Natural killer cell (primary cell): ENCODE measurements at regions not wholly inside any gene's neighbourhood (a gene's known extent, or its start where the extent isn't known, plus 50 kb on each side); places are given as distances from the start of the nearest gene placed in this dataset.

Source experiments
- ATAC-seq, 3 donors: fragments of 150-1000 bp in 2 of 3; fragments of 200-7000 bp in 1 of 3; cut with Tn5 transposase; 1 replicate in 1 of 3; 2 replicates in 2 of 3; pipeline ENCODE4 v1.10.0; 2021; ENCODE audit warnings: mild to moderate bottlenecking in 2 of 3, moderate library complexity in 2 of 3
- DNase-seq, 2 donors: peaks; one replicate each; pipeline versions ENCODE4 v3.0.0 to v3.0.0-alpha.2; 2013 to 2021; ENCODE audit warnings: mixed read lengths in 1 of 2
- H3K27ac ChIP-seq: one replicate; pipeline ENCODE4 v1.5.1; 2013; ENCODE audit warnings: mild to moderate bottlenecking, low read length
- H3K27me3 ChIP-seq: one replicate; pipeline ENCODE4 v1.6.1; 2013; ENCODE audit warnings: low read length; ENCODE audit not compliant: control insufficient read depth, insufficient read depth
- H3K36me3 ChIP-seq: one replicate; pipeline ENCODE4 v1.6.1; 2013; ENCODE audit warnings: low read length; ENCODE audit not compliant: control insufficient read depth, insufficient read depth
- H3K4me1 ChIP-seq: one replicate; pipeline ENCODE4 v1.6.1; 2013; ENCODE audit warnings: low read length; ENCODE audit not compliant: control insufficient read depth, insufficient read depth
- H3K4me3 ChIP-seq: one replicate; pipeline ENCODE4 v1.5.1; 2013; ENCODE audit warnings: low read length
- H3K9me3 ChIP-seq: one replicate; pipeline ENCODE4 v1.6.1; 2013; ENCODE audit warnings: low read length; ENCODE audit not compliant: control insufficient read depth, insufficient read depth
- H3K27ac Mint-ChIP-seq, 2 donors: one replicate each; pipeline ENCODE4 v1.8.0; 2022; ENCODE audit warnings: mild to moderate bottlenecking in 2 of 2, mixed read lengths in 2 of 2, moderate library complexity in 1 of 2
- H3K27me3 Mint-ChIP-seq, 2 donors: one replicate each; pipeline ENCODE4 v1.8.0; 2022; ENCODE audit warnings: low read depth in 2 of 2, mixed read lengths in 2 of 2
- H3K36me3 Mint-ChIP-seq: one replicate; pipeline ENCODE4 v1.8.0; 2022; ENCODE audit warnings: mixed read lengths
- H3K4me1 Mint-ChIP-seq, 2 donors: one replicate each; pipeline ENCODE4 v1.8.0; 2022; ENCODE audit warnings: mixed read lengths in 2 of 2
- H3K4me3 Mint-ChIP-seq: one replicate; pipeline ENCODE4 v1.8.0; 2022; ENCODE audit warnings: mild to moderate bottlenecking, moderate library complexity, mixed read lengths
- H3K9me3 Mint-ChIP-seq, 2 donors: one replicate each; pipeline ENCODE4 v1.8.0; 2022; ENCODE audit warnings: mixed read lengths in 2 of 2
- CTCF ChIP-seq: fragments of 200-600 bp; IDR thresholded peaks from one replicate; pipeline ENCODE4 v1.8.0; 2022; ENCODE audit warnings: antibody characterized with exemption
- WGBS: methylation state at CpG from one replicate; pipeline ENCODE4 v1.1.7; 2013; ENCODE audit warnings: missing lambda C conversion rate; ENCODE audit not compliant: insufficient coverage; 5-methylcytosine and 5-hydroxymethylcytosine counted together
- intact Hi-C: fragments of 100-400 bp; cut with micrococcal nuclease; formaldehyde crosslinking; loops from one replicate; pipeline ENCODE4 v1.14.2; 2022

GRCh38 chr6:112640891-112641290 lies 293.8 kb downstream of the RFPL4B start:
- H3K36me3 ChIP-seq = no peaks in the 10 kb centered on the region
- WGBS = 98% methylated on average over 2 of the region's 2 CpGs
- Mint-ChIP-seq H3K27me3 (no peaks in the 10 kb centered on the region), H3K27ac (no peak overlapping the region), H3K36me3 (no peaks in the 10 kb centered on the region), H3K4me3 (no peak overlapping the region), H3K9me3 (peaks cover 0 to 3% of the 10 kb centered on the region in 2 donors), H3K4me1 (no peaks in the 10 kb centered on the region)
- no peaks in the 10 kb centered on the region for H3K27me3 ChIP-seq
- H3K4me1 ChIP-seq = no peaks in the 10 kb centered on the region
- no peak overlapping the region for H3K27ac ChIP-seq
- no peak overlapping the region for H3K4me3 ChIP-seq
- no peaks in the 10 kb centered on the region for H3K9me3 ChIP-seq
- ATAC-seq = no peak
- no peak for TF ChIP-seq CTCF
- intact Hi-C loops = no loop called here
- no peak for DNase-seq

- no peak overlapping the region for H3K27ac ChIP-seq
- WGBS = 4% methylated on average over 1 of the region's 2 CpGs
- TF ChIP-seq CTCF = no peak
- Mint-ChIP-seq H3K4me1 (peaks cover 0 to 6% of the 10 kb centered on the region in 2 donors), H3K27me3 (no peaks in the 10 kb centered on the region), H3K9me3 (peaks cover 0 to 5% of the 10 kb centered on the region in 2 donors), H3K4me3 (no peak overlapping the region), H3K36me3 (no peaks in the 10 kb centered on the region), H3K27ac (no peak overlapping the region)
- no peaks in the 10 kb centered on the region for H3K36me3 ChIP-seq
- H3K9me3 ChIP-seq = no peaks in the 10 kb centered on the region
- no peaks in the 10 kb centered on the region for H3K4me1 ChIP-seq
- no peaks in the 10 kb centered on the region for H3K27me3 ChIP-seq
- intact Hi-C loops = no loop called here
- DNase-seq (no peak), ATAC-seq (no peak)
- no peak overlapping the region for H3K4me3 ChIP-seq
Measured at GRCh38 chr6:112649853-112650252, 302.7 kb downstream of the RFPL4B start.

GRCh38 chr6:112651239-112651638 lies 304.1 kb downstream of the RFPL4B start:
- no peak for TF ChIP-seq CTCF
- H3K36me3 Mint-ChIP-seq = no peaks in the 10 kb centered on the region
- peaks cover 0 to 6% of the 10 kb centered on the region in 2 donors for H3K4me1 Mint-ChIP-seq
- H3K27me3 Mint-ChIP-seq = no peaks in the 10 kb centered on the region
- ATAC-seq (no peak), DNase-seq (no peak)
- Histone ChIP-seq H3K9me3 (no peaks in the 10 kb centered on the region), H3K4me3 (no peak overlapping the region), H3K4me1 (no peaks in the 10 kb centered on the region), H3K27ac (no peak overlapping the region), H3K36me3 (no peaks in the 10 kb centered on the region), H3K27me3 (no peaks in the 10 kb centered on the region)
- intact Hi-C loops = no loop called here
- no peak overlapping the region for H3K27ac Mint-ChIP-seq
- peaks cover 0 to 3% of the 10 kb centered on the region in 2 donors for H3K9me3 Mint-ChIP-seq
- 88% methylated on average over 4 of the region's 4 CpGs for WGBS
- no peak overlapping the region for H3K4me3 Mint-ChIP-seq

GRCh38 chr6:112659912-112660311 lies 312.8 kb downstream of the RFPL4B start:
- Mint-ChIP-seq H3K36me3 (no peaks in the 10 kb centered on the region), H3K27me3 (no peaks in the 10 kb centered on the region), H3K27ac (no peak overlapping the region), H3K9me3 (peaks cover 0 to 2% of the 10 kb centered on the region in 2 donors), H3K4me1 (no peaks in the 10 kb centered on the region), H3K4me3 (no peak overlapping the region)
- no peak for TF ChIP-seq CTCF
- ATAC-seq (no peak), DNase-seq (no peak)
- Histone ChIP-seq H3K27ac (no peak overlapping the region), H3K9me3 (no peaks in the 10 kb centered on the region), H3K4me3 (no peak overlapping the region), H3K27me3 (no peaks in the 10 kb centered on the region), H3K36me3 (no peaks in the 10 kb centered on the region), H3K4me1 (no peaks in the 10 kb centered on the region)
- intact Hi-C loops = no loop called here
